ENCODE measurements at regions not wholly inside any gene's neighbourhood (a gene's known extent, or its start where the extent isn't known, plus 50 kb on each side); places are given as distances from the start of the nearest gene placed in this dataset.
"Not testable (repeated sequence)": the region's sequence is repeated elsewhere in the genome, so short reads cannot be mapped to it uniquely, and the experiment has no call there.

DNA sequence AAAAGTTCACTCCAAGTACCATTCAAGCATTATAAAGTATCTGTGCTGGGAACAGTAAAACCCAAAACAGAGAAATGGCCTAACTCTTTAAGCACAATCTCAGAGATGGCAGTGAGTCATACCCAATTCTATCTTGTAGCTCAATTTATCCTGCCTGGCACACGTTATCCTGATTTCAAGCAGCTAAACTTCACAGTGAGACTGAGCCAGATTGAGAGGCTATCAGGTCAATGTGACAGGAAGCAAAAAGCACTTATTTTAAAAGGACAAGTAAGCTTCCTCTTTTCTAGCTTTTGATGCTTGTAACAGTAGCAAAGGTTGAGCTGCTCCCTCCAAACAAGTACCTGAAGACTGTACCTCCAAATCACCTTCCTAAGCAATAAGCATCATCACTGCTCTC is 324.9 kb downstream of the NAF1 start:
- no peak for DNase-seq (ENCODE audit: low read depth)

DNA sequence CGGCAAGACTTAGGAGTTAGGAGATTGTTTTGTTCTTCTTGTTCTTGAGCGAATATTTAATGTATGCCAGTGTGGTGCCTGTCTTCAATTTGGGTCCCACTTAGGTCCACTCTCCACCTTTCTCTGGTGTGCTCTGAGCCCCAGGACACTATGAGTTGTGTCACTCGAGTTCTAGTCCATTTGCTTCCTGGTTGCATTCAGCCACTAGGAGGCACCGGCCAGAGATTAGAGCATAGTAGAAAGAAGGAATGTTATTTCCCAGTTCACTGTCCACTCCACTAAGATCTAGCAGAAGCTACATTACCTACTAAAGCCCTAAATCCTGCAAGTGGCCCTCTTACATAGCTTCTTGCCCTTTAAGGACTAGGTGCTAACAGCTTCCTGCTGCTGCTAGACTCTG is 326.9 kb downstream of the NAF1 start:
- DNase-seq (ENCODE audit: low read depth) = no peak

DNA sequence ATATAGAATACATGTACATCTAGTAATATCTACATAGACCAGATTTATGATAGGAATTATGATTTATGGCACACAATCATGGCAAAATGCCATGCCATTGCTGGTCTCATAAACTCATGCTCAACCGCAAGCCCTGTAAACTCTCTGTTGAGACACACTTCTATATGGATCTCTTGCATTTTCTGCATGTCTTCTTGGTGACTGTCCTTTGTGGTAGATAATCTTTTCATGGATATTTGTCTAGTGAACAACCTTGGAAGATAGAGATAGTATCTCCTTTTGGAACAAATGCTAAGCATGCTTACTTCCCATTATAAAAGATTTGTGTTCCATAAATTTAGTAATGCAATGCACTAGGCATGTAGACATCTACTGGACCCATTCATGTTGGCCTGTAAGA is 328.0 kb downstream of the NAF1 start:
- DNase-seq (ENCODE audit: low read depth) = peak; percentile 42

DNA sequence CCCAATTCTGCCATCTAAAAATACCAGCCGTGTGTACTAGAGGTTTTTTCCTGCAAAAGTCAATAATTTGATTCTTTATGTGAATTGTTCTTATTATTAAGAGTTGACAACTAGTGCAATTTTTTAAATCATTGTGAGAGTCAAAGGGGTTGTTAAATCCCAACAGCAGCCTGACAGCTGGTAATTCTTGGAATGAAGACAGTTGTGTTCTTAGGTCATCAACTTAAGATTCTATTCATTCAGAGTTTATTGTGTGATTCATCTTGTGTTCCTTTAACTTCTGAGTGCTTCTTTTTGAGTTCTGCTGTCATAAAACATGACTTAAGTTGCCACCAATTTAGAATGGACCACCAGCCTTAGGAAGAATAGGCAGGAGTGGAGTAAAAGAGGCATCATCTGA is 329.0 kb downstream of the NAF1 start:
- peak; percentile 12 for DNase-seq (ENCODE audit: low read depth)

DNA sequence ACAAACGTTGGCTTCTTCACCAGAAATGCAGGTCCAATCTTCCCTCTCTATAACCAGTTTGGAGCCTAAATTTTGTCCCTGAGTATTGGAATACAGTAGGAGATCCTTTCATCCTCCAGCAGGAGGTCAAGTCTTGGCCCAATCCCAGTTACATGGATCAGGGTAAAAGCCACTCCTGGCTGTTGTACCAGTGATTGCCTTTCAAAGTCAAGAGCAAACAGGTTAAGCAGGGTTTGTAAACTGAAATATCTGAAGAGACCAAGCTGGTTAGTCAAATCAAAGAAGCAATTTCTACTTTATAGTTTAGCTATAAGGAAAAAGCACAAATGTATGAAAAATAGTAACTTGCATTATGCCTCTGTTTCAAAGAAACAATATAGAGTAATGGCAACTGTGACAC is 329.4 kb downstream of the NAF1 start:
- no peak for DNase-seq (ENCODE audit: low read depth)

DNA sequence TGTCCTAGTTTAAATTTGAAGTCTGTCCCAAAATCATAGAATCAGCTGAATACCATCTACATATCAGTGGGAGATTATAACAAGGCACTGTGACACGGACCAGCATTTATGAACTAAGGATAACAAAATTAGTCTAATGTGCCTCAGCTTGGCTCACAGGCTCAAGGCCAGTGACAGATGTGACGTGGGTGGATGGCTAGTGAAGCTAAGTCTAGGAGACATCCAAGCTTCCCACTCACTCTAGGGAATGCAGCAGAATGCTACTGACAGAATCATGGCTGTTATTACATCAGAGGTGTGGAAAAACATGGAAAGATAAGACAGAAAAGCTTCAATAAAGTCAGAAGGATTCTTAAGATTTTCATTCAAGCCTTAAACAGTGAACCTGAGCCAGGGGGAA is 329.9 kb downstream of the NAF1 start:
- DNase-seq (ENCODE audit: low read depth) = no peak

DNA sequence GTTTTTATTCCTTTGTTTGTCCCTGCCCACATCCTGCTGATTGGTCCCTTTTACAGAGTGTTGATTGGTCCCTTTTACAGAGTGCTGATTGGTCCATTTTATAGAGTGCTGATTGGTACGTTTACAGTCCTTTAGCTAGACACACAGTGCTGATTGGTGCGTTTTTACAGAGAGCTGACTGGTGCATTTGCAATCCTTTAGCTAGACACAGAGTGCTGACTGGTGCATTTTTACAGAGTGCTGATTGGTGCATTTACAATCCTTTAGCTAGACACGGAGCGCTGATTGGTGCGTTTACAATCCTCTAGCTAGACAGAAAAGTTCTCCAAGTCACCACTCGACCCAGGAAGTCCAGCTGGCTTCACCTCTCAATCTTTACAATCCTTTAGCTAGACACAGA is 330.4 kb downstream of the NAF1 start:
- DNase-seq (ENCODE audit: low read depth) = not testable (repeated sequence)

DNA sequence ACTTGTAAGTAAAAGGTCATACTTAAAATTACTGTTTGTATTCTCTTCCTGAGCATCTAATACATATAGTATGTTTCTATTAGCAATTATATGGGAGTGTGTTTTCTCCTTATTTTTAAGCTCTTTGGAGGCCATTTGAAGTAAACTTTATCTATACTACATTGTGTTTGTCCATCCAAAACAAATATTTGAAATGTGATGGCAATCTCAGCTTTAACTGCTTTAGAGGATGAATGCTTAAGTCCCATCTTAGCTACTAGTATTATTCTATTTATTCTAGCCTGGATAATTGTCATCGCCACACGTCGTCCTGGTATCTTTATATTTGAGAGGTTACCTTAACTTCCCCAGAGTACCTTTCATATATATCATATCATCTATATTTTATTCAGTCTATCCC is 335.8 kb downstream of the NAF1 start:
- DNase-seq (ENCODE audit: low read depth) = no peak

DNA sequence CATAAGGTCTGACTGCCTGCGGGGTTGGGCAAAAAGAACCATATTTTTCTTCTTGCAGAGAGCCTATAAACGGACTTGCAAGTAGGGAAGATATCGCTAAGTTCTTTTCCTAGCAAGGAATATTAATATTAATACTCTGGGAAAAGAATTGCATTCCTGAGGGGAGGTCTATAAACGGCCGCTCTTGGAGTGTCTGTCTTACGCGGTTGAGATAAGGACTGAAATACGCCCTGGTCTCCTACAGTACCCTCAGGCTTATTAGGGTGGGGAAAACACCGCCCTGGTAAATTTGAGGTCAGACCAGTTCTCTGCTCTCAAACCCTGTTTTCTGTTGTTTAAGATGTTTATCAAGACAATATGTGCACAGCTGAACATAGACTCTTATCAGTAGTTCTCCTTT is 349.3 kb downstream of the NAF1 start:
- DNase-seq (ENCODE audit: low read depth) = not testable (repeated sequence)

DNA sequence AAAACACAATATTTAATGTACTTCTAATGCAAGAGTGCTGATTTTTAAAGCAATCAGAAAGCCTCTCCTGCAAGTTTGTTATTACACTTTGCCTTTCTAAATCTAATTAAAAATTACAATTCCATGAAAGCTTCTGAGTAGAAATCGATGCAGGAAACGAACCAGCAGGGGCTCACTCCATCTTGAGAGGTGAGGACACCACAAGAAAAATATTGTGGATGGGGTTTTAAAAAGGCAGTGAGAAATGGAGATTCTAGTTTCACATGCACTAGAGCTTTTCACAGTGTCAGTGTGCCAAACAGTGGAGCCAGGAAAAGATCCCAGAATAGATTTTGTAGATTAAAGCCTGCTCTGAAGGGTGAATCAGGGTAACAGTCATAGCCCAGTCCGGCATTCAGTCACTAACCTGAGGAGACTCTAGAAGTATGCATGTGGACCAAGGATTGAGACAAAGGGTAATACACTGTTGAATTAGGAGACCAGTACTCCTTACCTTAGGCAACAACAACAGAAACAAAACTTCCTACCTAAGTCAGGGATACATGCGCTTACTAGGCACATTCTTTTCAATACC is 362.3 kb downstream of the NAF1 start:
- DNase-seq (ENCODE audit: low read depth) = no peak

DNA sequence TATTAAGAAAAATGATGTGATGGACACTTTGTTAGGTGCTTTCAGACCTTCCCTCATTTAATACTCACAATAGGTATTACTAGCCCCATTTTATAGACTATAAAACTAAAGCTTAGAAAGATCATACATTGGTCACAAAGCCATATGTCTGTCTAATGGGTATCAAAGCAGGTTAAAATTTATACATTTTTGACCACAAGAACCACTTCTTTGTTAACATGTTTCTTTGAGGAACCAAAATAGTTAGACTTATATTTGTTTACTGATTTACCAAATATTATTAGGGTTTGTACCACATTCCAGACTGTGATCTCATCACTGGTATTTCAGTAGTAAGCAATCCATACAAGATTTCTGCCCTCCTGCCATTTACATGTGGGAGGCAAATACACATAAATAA is 363.3 kb downstream of the NAF1 start:
- no peak for DNase-seq (ENCODE audit: low read depth)

DNA sequence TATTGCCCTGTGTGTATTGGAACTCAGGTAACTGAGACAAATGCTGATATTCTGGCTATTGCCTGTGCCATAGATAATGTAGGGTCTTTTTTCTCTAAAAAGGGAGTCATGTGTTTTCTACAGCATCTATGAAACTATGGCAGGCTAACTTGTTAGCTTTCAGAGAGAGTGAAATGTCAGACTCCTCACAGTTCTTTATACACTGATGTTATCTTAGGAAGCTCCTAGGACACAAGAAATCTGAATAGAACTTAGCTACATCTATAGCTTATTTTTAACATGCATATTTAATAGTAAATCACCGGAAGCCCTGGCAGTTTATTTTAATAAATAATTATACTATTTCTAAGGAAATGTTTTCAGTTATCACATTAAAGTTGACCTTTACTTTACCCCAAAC is 369.6 kb downstream of the NAF1 start:
- no peak for DNase-seq (ENCODE audit: low read depth)

DNA sequence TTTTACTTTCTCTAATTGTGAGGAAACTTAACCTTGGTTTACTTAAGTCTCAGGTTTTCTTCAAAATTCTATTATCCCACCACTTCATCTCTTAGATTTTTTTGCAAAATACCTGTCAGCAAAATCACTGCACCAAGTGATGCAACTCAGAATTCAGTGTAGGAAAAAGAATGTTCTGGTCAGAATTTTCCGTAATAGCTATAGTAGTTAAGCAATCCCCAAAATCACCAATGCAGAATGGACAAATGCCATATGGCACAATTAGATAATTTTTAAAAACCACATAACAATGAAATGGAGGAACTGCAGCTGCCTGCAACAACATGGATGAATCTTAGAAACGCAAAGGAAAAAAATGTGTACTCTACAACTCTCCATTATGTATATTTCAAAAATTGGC is 373.1 kb downstream of the NAF1 start:
- no peak for DNase-seq (ENCODE audit: low read depth)

DNA sequence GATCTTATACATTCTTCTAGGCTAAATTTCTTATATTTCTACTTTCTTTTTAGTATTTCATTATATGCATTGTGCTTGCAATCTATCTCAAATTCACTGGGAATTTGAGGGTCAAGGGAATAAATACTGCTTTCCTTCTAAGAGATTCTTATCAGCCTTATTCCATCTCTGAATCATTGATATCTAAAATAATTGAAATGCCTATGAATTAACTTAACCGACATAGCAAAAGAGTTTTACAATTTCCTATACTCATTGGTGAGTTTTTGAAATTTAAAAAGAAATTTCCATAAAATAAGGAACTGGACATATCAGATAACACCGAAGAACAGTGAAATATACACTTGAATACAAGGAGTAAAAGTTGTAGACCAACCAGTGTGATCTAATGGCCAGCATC is 373.7 kb downstream of the NAF1 start:
- DNase-seq (ENCODE audit: low read depth) = no peak

DNA sequence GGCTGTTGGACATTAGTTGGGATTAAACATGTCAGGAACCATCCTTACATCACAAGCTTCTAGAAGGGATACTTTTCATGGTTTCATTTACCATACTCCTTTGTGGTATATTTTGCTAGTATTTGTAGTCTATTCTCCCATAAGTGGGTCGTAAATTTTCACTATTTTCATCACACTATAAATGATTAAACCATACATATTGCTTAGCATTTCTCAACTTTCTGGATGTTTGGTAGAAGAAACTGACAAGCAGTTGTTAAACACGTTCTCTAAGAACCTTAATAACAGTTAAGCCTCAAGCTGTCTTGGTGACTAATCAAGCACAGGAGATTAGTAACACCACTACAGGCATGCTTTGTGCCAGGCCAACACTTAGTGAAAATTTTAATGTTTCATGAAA is 375.5 kb downstream of the NAF1 start:
- DNase-seq (ENCODE audit: low read depth) = peak; percentile 32

DNA sequence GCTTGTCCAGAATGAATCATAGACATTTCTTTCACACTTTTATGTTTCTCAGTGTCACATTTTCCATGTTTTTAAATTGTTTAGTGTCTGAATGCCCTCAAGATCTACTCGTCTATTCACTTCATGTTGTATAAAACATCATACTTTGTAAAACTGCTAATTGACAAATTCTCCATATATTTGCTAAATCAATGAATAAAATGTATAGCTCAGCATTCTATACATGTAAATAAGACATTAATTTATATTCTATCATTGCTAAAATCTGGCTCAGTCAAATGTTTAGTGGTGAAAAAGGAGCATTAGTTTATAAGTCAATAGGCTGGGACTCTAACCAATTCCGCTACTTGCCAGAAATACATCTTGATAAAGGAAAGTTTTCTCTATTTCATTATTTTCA is 379.6 kb downstream of the NAF1 start:
- DNase-seq (ENCODE audit: low read depth) = no peak

DNA sequence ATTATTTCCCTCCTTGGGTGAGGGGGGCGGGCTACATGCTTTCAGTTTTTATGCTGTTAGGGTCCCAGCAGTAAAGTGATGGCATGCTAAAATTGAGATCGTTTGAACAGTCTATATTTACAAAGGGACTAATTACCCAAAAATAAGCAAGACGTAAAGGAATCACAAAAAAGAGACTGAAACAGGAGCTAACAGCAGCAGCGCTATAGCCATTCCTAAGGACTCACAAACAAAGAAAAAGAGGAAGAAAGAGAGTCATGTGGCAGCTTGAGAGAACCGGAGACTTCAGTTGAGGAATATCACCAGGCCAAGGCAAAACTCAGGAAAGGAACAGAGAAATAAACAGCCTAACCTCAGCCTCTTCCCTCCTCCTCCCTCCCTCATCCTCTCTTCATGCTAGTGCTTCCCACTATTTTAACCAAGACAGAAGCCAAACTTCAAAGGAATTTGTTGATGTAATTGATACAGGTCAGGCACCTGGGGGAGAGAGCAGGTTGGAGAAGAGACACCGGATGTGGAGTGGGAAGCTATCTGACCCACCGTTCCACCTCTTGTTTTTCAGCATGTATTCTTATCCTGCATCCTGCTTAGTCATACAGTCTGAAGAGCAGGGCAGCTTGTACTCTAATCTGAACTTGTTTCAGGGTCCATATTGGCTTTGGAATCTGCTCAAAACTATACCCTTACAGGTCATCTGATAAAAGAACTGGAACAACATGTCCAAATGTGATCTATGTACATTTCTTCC is 383.7 kb downstream of the NAF1 start:
- DNase-seq (ENCODE audit: low read depth) = peak; percentile 8

DNA sequence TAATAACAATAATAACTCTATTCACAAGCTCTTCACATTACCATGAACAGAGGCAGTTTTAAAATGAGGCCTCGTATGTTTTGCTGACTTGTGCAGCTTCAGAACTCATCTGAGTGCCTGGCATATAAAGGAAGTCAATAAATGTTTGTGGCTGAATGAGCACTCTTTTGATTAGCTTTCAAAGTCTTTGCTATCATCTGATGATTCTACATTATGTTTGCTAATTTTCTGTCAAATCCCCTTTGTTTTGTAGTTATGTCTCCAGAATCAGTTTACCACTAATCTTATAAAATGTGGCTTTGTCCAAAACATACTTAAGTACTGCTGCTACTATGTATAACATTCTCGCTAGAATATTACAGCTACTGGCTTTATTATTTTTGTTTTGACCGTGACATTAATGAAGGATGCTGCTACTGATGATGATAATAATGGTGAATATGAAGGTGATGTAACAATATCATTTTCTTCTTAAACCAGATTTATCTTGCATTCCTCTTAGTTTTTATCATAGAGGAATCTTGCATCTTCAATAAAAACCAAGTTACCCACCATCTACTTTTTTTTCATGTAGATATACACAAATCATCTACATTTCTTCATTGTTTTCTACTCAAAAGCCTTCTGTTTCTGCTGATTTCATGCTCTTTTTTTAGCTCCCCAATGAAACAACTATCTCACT is 384.5 kb downstream of the NAF1 start:
- no peak for DNase-seq (ENCODE audit: low read depth)

DNA sequence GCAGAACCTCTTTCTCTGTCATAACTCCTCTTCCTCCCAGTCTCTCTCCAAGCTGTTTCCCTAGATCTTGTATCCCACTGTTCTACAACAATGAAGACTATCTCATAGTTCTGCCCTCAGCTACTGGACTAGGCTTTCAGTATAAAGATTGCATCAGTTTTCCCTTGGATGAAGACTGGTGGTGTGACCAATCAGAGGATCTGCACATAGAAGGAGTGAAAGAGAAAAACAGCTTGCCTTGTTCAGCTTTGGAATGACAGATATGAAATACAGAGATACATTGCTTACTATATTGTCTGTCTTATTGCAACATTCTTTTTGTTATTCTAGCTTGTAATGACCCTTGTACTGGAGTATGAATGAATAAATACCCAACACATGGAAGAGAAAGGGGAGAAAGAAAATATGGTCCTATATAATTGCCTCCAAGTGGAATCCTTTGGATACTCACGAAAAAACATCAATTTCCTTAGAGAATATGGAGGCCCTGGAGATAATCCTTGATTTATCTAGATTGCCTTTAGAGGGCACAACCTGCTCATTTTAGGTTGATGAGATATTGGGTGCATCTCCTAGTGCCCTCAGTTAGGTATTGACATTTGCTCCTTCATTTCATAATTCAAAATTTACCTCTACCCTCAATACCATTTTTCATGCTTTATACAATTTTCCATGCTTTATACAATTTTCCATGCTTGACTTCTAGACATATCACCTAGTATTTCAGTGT is 395.8 kb downstream of the NAF1 start:
- DNase-seq (ENCODE audit: low read depth) = no peak

DNA sequence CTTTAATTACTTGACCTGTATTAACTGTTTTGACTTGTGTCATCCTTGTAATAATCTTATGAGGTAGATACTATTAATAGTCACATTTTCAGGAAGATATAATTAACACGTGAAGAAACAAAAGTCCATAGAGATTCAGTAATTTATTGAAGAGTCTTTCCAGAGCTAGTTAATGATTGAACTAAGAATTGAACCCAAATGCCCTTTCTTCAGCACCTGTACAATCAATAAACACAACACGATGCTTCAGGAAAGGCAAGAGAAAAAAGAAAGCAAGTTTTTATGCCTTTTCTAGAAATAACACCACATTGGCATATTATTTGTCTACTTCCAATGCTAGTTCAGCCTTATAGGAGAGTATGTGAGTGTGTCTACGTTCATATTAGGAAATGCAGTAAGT is 399.6 kb downstream of the NAF1 start:
- no peak for DNase-seq (ENCODE audit: low read depth)

DNA sequence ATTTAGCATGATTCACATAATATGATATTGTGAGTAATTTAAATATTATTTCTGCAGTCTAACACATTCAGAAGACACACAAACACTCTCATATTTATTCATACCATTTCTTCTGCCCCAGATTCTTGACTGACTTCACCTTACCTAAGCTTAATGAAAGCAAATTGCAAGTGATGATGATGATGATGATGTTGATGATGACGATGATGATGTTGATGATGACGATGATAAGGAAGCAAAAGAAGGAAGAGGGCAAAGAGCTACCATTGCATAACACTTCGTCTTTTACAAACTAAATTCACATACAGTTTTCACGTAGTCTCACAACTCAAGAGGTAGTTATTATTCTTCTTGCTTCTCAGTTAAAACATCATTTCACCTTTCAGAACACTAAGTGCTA is 404.7 kb downstream of the NAF1 start:
- DNase-seq (ENCODE audit: low read depth) = no peak

DNA sequence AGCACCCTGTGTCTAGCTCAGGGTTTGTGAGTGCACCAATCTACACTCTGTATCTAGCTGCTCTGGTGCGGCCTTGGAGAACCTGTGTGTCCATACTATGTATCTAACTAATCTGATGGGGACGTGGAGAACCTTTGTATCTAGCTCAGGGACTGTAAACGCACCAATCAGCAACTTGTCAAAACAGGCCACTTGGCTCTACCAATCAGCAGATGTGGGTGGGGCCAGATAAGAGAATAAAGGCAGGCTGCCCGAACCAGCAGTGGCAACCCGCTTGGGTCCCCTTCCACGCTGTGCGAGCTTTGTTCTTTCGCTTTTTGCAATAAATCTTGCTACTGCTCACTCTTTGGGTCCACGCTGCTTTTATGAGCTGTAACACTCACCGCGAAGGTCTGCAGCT is 426.5 kb downstream of the NAF1 start:
- DNase-seq (ENCODE audit: low read depth) = not testable (repeated sequence)

DNA sequence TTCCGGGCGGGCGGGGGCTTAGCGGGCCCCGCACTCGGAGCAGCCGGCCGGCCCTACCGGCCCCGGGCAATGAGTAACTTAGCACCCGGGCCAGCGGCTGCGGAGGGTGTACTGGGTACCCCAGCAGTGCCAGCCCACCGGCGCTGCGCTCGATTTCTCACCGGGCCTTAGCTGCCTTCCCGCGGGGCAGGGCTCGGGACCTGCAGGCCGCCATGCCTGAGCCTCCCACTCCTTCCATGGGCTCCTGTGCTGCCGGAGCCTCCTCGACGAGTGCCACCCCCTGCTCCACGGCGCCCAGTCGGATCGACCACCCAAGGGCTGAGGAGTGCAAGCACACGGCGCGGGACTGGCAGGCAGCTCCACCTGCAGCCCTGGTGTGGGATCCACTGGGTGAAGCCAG is 427.1 kb downstream of the NAF1 start:
- not testable (repeated sequence) for DNase-seq (ENCODE audit: low read depth)
